ENCODE measurements at regions not wholly inside any gene's neighbourhood (a gene's known extent, or its start where the extent isn't known, plus 50 kb on each side); places are given as distances from the start of the nearest gene placed in this dataset.

DNA sequence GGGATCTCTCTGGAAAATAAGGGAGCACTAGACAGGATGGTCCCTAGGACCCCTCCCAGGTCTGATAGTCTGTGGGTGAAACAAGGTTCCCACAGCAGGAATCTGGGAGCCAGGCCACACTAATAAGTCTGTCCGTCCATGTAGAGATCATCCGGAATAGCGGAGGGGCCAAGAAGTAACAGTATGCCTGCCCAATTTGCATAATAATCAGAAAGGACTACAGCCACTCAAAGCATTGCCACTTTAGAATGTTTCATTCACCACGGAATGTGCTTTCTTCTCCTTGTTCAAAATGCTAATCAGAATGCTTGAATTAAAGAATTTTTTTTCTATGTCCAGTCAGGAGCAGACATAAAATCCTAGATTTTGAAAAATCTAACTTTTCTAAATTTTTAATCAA lies 254.9 kb downstream of the ACTL7B start:
- DNase-seq = no peak

DNA sequence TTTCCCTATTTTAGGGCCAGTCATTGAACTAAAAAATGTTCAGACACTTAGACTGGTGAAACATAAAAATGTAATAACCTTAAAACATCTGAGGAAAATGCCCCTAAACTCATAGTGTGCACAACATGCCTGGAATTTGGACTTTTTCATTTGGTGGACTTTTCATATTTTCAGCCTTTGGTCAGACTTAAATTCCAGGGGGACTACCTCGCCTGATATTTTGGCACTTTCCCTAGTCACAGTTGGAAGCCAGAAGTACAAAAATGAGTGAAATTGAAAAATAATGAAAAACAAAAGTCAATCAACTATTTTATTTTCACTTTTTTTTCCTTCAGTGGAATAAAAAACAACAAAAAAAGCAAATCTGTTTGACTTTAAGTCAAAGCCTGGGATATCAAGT lies 256.2 kb downstream of the ACTL7B start:
- DNase-seq = no peak

DNA sequence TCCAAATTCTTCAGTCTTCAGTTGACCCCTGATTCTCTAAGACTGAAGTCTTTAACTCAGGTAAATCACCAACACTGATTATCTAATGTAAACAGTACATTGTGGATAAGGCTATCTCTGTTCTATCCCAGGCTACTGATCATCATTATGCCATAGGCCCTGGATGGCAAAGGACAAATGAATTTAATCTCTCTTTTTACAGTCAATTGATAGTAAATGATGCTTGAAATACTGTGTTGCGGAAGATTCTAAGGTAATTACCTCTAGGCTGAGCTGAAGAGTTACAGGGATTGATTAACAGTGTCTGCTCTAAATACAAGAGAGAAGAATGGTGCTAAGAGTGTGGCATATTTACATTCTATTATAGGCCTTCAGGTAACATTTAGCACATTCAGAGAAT lies 264.7 kb downstream of the ACTL7B start:
- DNase-seq = no peak

DNA sequence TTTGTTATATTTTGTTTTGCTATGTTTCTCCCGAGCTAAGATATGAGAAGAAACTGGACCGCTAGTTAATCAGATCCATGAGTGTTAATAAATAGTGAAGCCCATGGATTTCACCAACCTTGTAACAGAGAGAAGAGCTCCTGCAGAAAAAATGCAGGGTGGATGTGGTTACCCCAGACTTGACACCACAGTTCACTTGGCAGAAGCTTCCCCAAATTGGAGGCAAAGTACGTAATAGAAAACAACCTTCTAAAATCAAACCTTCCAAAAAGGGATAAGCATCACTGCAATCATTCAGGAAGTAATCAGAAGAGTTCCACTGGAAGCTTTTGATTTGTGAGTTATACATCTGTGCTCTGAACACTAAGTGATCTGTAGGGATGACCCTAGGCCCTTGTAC lies 267.5 kb downstream of the ACTL7B start:
- DNase-seq = no peak

DNA sequence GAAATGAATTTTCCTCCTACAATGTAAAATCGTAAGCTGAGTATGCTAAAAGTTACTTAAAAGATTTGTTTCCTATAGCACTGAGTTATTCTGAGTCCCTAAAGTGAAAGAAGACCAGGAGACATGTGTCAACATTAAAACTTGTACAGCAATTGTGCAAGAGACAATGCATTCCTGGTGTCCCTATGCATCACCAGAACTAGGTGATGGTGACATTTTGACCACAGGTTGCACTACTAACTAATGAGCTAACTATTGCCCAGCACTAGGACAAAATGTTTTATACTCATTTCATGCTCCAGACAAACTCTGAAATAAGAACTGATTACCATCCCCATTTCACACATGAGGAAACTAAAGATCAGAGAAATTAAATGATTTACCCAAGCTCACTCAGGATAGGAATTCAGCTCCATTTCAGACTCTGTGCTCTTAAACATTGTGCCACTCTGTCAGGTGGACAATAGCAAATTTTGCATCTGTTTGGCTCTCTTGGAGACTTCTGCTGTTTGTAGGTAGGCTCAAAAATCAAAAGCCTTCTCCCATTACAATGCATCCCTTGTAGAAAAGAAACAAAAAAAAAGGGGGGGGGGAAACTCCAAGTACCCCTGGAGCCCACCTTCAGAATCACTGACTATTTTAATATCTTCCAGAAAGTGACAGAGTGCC lies 269.2 kb downstream of the ACTL7B start:
- no peak for DNase-seq

DNA sequence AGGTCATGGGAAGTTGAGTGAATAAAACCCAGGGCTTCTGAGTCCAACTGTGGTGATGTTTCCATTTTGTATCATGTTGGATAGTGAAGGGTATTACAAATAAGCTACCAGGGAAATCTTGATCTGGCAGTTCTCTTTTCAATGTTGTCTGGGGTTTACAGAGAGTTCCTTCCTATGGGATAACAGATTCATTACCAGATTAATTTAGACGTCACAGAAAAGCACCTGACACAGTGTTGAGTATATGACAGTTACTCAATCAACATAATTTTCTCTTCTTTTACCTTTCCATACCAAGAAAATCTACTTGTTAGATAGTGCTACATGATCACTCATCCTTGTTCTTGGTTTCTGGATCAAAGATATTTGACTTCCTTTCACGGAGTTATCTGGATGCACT lies 270.9 kb downstream of the ACTL7B start:
- DNase-seq = no peak

DNA sequence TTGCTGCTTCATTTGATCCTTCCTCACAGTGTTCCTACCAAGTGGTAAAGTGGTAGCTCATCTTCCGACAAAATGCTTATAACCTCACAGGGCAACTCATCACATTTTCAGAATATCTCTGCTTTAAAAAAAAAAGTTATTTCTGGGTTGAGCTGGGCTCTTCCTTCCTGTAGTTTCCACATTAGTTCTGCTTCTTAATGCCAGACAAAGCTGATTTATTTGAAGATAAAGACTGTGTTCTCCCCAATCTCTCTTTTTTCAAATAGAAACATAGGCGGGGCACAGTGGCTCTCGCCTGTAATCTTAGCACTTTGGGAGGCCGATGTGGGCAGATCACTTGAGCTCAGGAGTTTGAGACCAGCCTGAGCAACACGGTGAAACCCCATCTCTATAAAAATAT lies 273.1 kb downstream of the ACTL7B start:
- no peak for DNase-seq

DNA sequence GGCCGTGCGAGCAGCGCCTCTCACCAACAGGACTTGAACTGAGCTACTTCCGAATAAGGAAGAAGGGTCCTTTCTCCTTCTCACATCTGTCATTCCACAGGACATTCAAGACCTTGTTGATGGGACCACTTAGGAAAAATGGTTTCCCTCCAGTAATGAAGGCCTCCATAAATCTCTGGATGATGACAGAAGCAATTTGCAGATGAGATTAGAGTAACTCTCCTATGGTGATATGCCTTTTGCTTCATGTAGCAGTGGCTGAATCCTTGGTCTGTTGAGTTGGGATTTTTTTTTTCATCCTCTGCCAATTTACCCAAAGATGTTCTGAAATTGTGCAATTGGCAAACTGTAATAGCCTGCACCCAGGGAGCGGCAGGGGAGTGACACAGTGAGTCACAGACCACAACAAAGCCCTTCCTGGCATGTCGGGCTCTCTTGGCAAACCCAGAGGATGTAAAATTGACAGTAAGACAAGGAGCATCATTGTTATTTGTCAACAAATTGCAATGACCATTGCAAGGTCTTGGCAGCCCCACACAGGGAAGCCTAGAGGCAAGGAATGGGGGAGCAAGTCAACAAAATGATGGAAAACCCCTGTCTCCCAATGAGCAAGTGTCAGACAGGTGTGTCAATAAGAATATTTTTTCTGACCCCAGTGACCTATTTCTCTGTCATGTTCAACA lies 275.9 kb downstream of the ACTL7B start:
- no peak for DNase-seq

DNA sequence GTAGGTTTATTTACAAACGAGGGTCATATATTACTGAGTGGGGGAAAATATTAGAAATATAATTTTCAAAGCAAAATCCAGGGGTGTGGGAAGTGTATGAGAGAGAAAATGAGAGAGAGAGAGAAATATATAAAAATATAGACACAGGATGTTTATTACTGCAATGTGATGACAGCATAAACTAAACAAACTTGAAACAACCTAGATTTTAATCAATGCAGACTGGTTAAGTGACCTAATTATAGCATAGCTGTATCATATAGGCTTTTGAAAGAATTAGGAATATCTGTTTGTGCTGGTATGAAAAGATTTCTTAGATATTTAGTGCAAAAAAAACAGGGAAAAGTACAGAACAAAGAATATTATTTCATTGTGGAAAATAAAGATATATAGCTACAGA lies 280.5 kb downstream of the ACTL7B start:
- DNase-seq = no peak

DNA sequence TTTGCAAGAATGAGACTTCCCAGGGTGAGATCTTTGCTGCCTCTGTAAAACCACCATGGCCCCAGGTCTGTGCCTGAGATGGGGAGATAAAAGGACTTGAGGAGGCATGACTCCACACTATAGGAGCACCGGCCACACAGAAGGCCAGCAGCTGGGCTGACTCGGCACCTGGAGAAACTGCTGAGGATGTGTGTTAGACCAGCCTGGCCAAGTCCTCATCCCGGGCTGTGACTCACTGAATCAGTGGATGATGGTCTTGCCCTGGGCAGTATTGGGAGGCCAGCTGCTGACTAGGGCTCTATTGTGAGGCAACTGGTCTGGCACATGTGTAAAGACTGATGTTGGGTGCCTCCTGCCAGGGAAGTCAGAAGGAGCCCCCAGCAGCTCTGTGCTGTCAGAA lies 286.2 kb downstream of the ACTL7B start:
- DNase-seq = no peak

DNA sequence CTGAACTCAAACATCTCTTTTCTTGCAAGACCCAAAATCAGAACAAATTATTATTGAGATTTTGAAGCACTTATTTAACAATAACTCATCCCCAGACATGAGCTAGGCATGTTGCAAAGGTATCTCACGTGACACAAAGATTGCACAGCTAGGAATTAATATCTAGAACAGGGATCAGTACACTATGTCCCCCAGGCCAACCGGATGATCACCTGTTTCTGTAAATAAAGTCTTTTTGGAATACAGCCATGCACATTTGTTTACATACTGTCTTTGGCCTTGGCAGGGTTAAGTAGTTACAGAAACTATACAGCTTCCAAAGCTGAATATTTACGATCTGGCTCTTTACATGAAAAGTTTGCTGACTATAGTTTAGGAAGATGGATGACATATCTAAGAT lies 287.7 kb downstream of the ACTL7B start:
- no peak for DNase-seq

DNA sequence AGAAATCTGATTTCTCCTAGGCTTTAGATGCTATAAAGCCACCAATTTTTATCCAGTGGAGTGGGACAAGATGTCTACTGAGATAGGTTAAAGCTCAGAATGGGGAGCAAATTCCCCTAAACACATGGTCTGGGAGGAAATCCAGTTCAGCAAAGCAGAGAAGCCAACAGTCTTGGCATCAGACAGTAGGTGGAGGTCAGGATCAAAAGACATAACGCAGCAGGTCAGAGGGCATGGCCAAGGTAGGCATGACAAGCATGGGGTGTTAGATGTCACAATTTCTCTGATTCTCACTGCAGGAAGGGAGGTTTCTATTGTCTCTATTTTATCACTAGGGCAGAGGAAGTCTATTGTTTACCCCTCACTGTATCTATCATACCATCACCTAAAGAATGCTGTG lies 288.2 kb downstream of the ACTL7B start:
- no peak for DNase-seq

DNA sequence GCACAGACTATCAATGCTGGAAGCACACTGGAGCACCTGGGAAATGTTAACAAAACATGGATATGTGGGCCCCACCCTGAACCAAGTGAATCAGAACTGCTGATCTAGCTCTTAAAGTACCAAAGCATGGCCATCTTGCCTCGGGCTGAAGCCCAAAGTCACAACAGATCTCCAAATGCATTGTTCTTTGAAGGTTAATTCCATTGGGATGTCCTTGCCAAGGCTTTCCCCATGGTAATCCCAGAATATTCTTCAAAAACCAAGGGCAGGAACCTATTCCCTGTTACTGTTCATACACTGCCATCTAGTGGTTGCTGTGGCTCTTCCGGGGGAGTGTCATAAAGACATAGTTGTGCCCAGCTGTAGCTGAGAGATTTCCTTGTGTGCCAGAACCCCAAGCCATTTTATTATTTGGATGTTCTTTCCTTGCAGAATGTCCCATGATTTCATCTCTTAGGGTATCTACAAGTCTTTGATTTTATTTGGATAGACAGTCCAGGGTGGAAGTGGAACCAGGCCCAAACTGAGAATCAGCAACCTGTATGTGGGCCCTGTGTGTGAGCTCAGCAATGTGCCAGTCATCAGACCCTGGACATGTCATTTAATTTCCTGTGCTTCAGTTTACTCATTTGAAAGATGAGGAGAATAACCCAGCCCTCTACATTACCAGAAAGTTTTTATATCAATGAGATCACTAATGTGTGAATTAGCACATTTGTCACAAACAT lies 290.0 kb downstream of the ACTL7B start:
- peak in 1 of 2 donors; percentile 4 for DNase-seq

DNA sequence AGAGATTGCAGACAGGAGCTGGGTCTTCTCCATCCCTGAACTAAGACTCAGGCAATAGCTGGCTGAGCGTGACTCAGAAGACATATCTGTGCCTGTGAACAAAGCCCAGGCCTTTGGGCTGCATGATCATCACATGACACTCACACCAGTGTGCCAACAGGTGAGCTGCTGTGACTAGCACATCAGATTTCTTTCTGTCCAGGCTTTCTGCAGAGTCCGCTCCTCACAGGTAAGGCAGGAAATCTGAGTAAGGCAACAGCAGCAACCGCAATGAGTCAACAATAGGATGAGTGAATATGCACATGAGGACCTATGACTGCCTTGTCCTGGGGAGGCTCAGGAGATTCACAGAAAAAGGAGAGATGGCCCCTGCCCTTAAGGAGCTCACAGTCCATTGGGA lies 293.6 kb downstream of the ACTL7B start:
- DNase-seq = no peak

DNA sequence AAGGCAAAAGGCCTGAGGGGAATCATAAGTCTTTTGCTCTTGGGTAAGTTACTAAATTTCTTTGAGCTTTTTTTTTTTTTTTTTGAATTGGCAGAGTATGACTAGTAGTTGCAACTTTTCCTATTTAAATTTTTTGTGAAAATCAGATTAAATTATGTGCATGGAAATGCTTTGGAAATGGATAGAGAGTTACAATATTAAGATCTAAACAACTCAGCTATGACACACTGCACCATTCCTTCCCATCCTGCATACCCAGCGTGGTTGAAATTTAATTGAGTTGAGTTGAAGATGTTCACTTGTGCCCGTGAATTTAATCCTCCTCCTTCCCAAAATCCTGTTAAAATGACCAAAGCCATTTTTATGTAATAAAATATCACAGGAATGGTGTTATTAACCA lies 296.4 kb downstream of the ACTL7B start:
- no peak for DNase-seq

DNA sequence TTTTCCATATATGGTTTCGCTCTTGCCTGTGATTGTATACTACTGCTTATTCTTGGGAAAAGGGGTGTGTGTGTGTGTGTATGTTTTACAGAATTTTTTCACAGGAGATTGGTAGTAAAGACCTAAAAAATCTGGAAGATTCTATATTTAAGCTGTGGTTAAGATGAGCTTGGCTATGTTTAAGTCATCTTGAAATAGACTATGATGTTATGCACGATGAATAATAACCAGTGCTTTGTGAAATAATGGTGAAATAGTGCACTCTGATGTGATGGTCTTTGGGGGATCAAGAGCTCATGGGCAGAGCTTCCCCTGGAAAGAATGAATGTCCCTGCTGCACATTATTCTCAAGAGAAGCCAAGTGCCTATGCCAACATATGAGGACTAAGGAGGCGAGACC lies 301.0 kb downstream of the ACTL7B start:
- no peak for DNase-seq

DNA sequence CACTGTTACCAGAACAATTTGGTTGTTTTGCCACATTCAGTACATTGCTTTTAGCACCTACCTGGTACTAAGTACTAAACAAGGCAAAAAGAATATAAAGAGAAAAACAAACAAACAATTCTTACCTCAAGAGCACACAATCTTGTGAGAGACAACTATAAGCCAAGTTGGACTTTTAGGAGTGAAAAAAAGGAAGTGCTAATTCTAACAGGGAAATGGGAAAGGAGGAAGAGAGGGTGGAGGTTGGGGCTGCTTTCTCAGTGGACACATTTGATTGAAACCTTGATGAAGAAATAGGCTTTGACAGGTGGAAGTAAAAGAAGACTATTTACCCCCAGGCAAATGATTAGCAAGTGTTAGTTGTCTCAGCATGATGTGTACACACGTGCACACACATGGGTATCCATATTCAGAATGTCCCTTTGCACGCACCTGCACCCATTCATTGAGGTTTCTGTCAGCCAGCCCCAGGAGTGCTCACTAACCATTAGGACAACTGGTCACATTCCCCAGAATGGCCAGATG lies 302.6 kb downstream of the ACTL7B start:
- DNase-seq = no peak

DNA sequence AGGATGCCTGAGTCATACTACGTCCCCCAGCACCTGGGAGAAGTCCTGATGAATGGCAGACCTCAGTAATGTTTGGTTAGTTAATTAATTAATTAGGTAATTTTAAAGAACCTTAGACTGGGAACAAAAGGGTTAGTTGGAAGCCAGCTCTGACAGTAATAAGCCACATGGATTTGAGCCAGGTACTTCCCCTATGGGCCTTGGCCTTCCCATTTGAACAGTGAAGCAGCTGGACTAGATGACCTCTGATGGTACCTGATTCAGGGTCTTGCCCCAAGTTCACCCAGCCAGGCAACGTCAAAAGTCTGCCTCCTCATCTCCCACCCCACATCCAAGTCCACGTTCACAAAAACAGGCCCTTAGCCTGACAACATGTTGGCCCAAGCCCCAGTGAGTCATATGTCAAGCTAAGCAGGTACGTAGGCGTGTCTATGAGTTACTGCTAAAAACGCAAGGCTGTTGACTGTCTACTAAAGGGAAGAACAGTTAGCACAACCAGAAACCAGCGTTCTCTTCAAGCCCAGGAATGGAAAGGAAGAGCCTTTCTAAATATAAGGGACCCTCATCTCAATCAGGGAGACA lies 303.2 kb downstream of the ACTL7B start:
- DNase-seq = no peak

DNA sequence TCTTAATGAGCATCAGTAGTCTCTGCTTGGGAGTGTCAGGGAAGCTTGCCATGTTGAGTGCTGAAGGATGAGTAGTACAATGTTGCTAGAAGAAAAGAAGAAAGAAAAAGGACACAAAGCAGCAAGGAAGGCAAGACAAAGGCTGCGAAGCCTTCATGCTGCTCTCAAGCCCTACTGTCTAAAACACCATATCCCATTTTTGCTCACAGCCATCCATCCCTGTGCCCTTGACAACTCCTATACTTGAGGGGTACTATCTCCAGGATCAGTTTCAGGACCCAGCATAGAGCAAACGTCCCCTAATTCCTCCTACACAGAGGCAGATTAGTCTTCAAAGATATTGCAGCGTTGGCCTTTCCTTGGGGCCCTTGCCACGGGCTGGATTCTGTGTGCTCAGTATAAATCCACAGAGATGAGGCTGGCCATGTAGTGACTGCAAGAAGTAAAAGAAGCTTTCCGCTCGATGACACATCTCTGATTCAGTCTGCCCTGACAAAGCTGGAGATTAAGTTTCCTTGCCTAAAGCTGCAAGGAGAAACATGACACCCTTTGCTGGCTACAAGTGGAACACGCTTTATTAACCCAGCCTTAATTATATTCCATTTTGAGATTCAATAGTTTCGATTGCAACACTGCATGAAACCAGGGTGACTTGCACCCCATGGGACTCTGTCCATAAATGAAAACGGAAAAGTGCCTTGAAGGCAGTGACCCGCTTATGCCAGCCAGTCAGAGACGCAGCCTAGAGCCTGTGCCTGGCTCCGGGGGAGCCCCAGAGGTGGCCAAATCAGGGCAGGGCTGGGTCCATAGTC lies 304.6 kb downstream of the ACTL7B start:
- no peak for DNase-seq

DNA sequence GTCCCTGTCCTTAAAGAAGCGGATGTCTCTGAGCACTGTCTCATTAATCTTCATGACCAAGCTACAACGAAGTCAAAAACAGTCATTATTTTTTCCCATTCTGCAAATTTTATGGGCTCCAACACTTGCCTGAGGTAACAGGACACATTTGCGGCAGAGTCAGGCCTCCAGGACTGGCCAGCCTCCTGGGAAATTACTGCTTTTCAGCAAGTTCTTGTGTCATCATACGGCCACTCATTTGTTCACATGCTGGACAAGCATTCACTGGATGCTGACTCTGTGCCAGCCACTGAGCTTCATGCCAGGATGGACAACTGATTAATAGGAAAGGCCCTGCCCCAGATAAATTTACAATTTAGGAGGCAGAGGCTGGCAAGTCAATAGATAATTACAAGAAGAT lies 305.7 kb downstream of the ACTL7B start:
- DNase-seq = no peak

DNA sequence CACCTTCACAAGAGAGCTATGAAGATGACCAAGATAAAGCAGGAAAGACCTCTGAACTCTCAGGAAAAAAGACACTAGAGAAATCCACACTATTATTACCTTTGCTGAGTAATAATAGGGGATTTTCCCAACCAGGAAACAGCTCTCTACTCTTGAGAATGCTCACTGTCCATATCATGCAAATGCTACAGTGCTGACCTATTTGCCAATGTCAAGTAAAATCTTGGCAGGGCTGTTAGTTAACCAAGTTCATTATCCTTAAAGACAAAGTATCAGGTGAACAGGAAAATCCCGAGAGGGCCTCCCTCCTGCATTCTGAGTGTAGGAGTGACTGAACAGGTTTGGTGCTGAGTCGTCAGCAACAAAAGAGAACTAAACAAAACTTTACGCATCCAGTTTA lies 306.6 kb downstream of the ACTL7B start:
- no peak for DNase-seq

DNA sequence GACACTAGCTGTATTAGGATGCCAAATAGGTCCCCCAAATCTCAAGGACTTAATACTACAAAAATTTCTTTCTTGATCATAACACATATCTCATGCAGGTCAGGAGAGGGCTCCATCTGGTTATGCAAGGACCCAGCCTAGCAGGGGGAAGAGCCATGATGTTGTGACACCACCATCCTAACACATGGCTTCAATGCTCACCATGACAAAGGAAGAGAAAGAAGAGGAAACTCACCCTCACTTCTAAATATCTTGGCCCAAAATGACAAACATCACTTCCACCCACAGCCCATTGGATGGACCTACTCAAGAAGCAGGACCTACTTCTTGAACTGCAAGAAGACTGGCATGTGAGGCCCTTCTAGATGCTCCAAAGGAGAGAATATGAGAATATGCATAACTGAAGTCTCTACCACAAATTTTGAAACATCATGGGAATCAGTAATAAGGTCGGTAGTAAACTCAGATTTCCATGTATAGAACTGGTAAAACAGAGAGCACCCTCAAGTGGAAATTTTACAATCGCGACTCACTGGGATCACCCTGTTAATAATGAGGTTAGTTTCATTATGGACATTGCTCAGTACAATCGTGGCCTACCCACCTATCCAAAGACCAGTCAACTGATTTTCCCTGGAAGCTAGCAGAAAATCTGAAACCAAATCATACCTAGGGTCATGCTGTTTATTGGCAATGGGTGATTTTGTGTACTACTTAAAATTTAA lies 308.2 kb downstream of the ACTL7B start:
- DNase-seq = no peak

All from stimulated activated CD4-positive, alpha-beta T cell treated with anti-CD3 and anti-CD28 coated beads, Interleukin-2, amount 100 ng/mL, for 24 hours (primary cell).